Liver (tissue), 8 donors: ENCODE measurements at regions not wholly inside any gene's neighbourhood (a gene's known extent, or its start where the extent isn't known, plus 50 kb on each side); places are given as distances from the start of the nearest gene placed in this dataset.

Experiments used
- DNase-seq: peaks from one replicate; pipeline ENCODE4 v3.0.0-alpha.2; 2017; ENCODE audit warnings: low spot score
- H3K27ac ChIP-seq, 2 donors: one replicate each; pipeline ENCODE4 v1.7.0; 2013; ENCODE audit warnings: inconsistent platforms in 2 of 2, low read length in 2 of 2, control low read depth in 1 of 2, low read depth in 1 of 2, mild to moderate bottlenecking in 1 of 2
- H3K27me3 ChIP-seq, 4 donors: one replicate each; pipeline versions ENCODE4 v1.6.1 to v1.7.0; 2013; ENCODE audit warnings: low read length in 3 of 4, inconsistent platforms in 1 of 4, mild to moderate bottlenecking in 1 of 4, moderate library complexity in 1 of 4; ENCODE audit not compliant: control insufficient read depth in 4 of 4, insufficient read depth in 4 of 4
- H3K36me3 ChIP-seq, 4 donors: one replicate each; pipeline versions ENCODE4 v1.6.1 to v1.7.0; 2013; ENCODE audit warnings: low read length in 3 of 4, mild to moderate bottlenecking in 3 of 4, low read depth in 1 of 4, moderate library complexity in 1 of 4; ENCODE audit not compliant: control insufficient read depth in 4 of 4, insufficient read depth in 3 of 4
- H3K4me1 ChIP-seq, 4 donors: one replicate each; pipeline versions ENCODE4 v1.6.1 to v1.7.0; 2013; ENCODE audit warnings: low read length in 3 of 4, mild to moderate bottlenecking in 3 of 4, moderate library complexity in 1 of 4; ENCODE audit not compliant: control insufficient read depth in 4 of 4, insufficient read depth in 4 of 4
- H3K4me3 ChIP-seq, 3 donors: one replicate each; pipeline versions ENCODE4 v1.6.1 to v1.7.0; 2013; ENCODE audit warnings: low read length in 3 of 3, control low read depth in 1 of 3, low read depth in 1 of 3, mild to moderate bottlenecking in 1 of 3
- H3K9ac ChIP-seq, 2 donors: one replicate each; pipeline ENCODE4 v1.7.0; 2013; ENCODE audit warnings: low read length in 2 of 2, mild to moderate bottlenecking in 2 of 2, moderate library complexity in 2 of 2, control low read depth in 1 of 2, low read depth in 1 of 2
- H3K9me3 ChIP-seq, 4 donors: one replicate each; pipeline versions ENCODE4 v1.6.1 to v1.7.0; 2013; ENCODE audit warnings: low read length in 3 of 4; ENCODE audit not compliant: control insufficient read depth in 4 of 4
- ATF3 ChIP-seq: IDR thresholded peaks from 2 replicates; pipeline ENCODE4 v1.6.1; 2016; ENCODE audit warnings: antibody characterized with exemption
- CTCF ChIP-seq: fragments of 150-350 bp; IDR thresholded peaks from 2 replicates; pipeline ENCODE4 v1.5.1; 2017; ENCODE audit warnings: improper control_type of control experiment, low read depth, low read length; ENCODE audit not compliant: missing input control
- FOXA1 ChIP-seq: IDR thresholded peaks from 2 replicates; pipeline ENCODE4 v1.6.1; 2016; ENCODE audit warnings: antibody characterized with exemption
- FOXA2 ChIP-seq: IDR thresholded peaks from 2 replicates; pipeline ENCODE4 v1.6.1; 2016; ENCODE audit warnings: antibody characterized with exemption
- GABPA ChIP-seq, 2 donors: IDR thresholded peaks in 1 of 2; conservative IDR thresholded peaks in 1 of 2; 2 replicates each; pipeline ENCODE4 v1.6.1; 2016; ENCODE audit warnings: antibody characterized with exemption in 2 of 2, mild to moderate bottlenecking in 1 of 2, moderate library complexity in 1 of 2
- HNF4A ChIP-seq, 2 donors: conservative IDR thresholded peaks; 2 replicates each; pipeline ENCODE4 v1.6.1; 2016; ENCODE audit warnings: antibody characterized with exemption in 2 of 2, mild to moderate bottlenecking in 2 of 2
- HNF4G ChIP-seq: IDR thresholded peaks from 2 replicates; pipeline ENCODE4 v1.6.1; 2016; ENCODE audit warnings: antibody characterized with exemption
- JUND ChIP-seq, 2 donors: IDR thresholded peaks; 2 replicates each; pipeline ENCODE4 v1.6.1; 2016; ENCODE audit warnings: antibody characterized with exemption in 2 of 2
- MAX ChIP-seq: IDR thresholded peaks from 2 replicates; pipeline ENCODE4 v1.6.1; 2016; ENCODE audit warnings: antibody characterized with exemption
- NR2F2 ChIP-seq: IDR thresholded peaks from 2 replicates; pipeline ENCODE4 v1.6.1; 2016; ENCODE audit warnings: antibody characterized with exemption
- RAD21 ChIP-seq, 2 donors: IDR thresholded peaks; 2 replicates each; pipeline ENCODE4 v1.6.1; 2016; ENCODE audit warnings: antibody characterized with exemption in 2 of 2, mild to moderate bottlenecking in 2 of 2
- REST ChIP-seq: IDR thresholded peaks from 2 replicates; pipeline ENCODE4 v1.6.1; 2016; ENCODE audit warnings: antibody characterized with exemption, mild to moderate bottlenecking
- RXRA ChIP-seq, 2 donors: IDR thresholded peaks; 2 replicates each; pipeline ENCODE4 v1.6.1; 2017 to 2018; ENCODE audit warnings: antibody characterized with exemption in 2 of 2, mild to moderate bottlenecking in 1 of 2
- TAF1 ChIP-seq: conservative IDR thresholded peaks from 2 replicates; pipeline ENCODE4 v1.6.1; 2016; ENCODE audit warnings: antibody characterized with exemption, mild to moderate bottlenecking
- ZBTB33 ChIP-seq: IDR thresholded peaks from 2 replicates; pipeline ENCODE4 v1.6.1; 2016; ENCODE audit warnings: antibody characterized with exemption
- WGBS: extraction: QIAGEN DNeasy Blood & Tissue Kit; methylation state at CpG from one replicate; pipeline ENCODE4 v1.1.7; 2013; 5-methylcytosine and 5-hydroxymethylcytosine counted together
- donor health status: healthy.
- donor health status: healthy.
- donor health status: healthy.
- donor health status: healthy.
- donor health status: healthy.

GRCh38 chr9:65435464-65435863 lies 150.5 kb upstream of the FOXD4L5 start:
- H3K4me1 ChIP-seq, result no peaks in the 10 kb centered on the region
- H3K9me3 ChIP-seq, result peaks cover 0 to 2% (median 0%) of the 10 kb centered on the region in 4 donors
- no peaks in the 10 kb centered on the region for H3K36me3 ChIP-seq
- H3K27me3 ChIP-seq, result no peaks in the 10 kb centered on the region
- no peak for DNase-seq
- no peak overlapping the region for H3K9ac ChIP-seq
- no peak overlapping the region for H3K27ac ChIP-seq
- H3K4me3 ChIP-seq, result no peak overlapping the region
- TF ChIP-seq CTCF (no peak), FOXA2 (no peak), HNF4G (no peak), RXRA (IDR thresholded peaks at IDR 0.05) (no peak), REST (no peak), ATF3 (no peak), ZBTB33 (no peak), MAX (no peak), GABPA (IDR thresholded peaks at IDR 0.05 in 1 of 2, conservative IDR thresholded peaks at IDR 0.05 in 1 of 2) (no peak), NR2F2 (no peak), RAD21 (IDR thresholded peaks at IDR 0.05) (no peak), JUND (IDR thresholded peaks at IDR 0.05) (no peak), TAF1 (no peak)
- 82% methylated on average over 10 of the region's 10 CpGs for WGBS

GRCh38 chr9:65432722-65433323 lies 147.8 kb upstream of the FOXD4L5 start:
- no peak for TF ChIP-seq HNF4A (conservative IDR thresholded peaks at IDR 0.05)
- TF ChIP-seq FOXA1, result no peak
- no peak for TF ChIP-seq CTCF
- Histone ChIP-seq H3K36me3 (no peaks in the 10 kb centered on the region), H3K4me3 (no peak overlapping the region), H3K27me3 (no peaks in the 10 kb centered on the region), H3K27ac (no peak overlapping the region), H3K9ac (no peak overlapping the region), H3K4me1 (no peaks in the 10 kb centered on the region), H3K9me3 (peaks cover 0 to 2% (median 0%) of the 10 kb centered on the region in 4 donors)
- 82% methylated on average over 6 of the region's 6 CpGs for WGBS
- no peak for DNase-seq
